ENCODE measurements at regions not wholly inside any gene's neighbourhood (a gene's known extent, or its start where the extent isn't known, plus 50 kb on each side); places are given as distances from the start of the nearest gene placed in this dataset.

- DNase-seq = no peak
These were observed 685.0 kb downstream of the ETS1 start for GRCh38 chr11:127902382-127902781.

GRCh38 chr11:127898422-127899365 is 688.7 kb downstream of the ETS1 start:
- no peak for DNase-seq

GRCh38 chr11:127895776-127896175 is 691.6 kb downstream of the ETS1 start:
- DNase-seq = no peak

- no peak for DNase-seq
These were observed 693.0 kb downstream of the ETS1 start for GRCh38 chr11:127894316-127894715.

- no peak for DNase-seq
These were observed 697.2 kb downstream of the ETS1 start for GRCh38 chr11:127890030-127890615.

GRCh38 chr11:127888386-127888785 is 699.0 kb downstream of the ETS1 start:
- DNase-seq = no peak

- DNase-seq = no peak
These were observed 712.2 kb downstream of the ETS1 start for GRCh38 chr11:127875131-127875530.

- no peak for DNase-seq
These were observed 713.9 kb downstream of the ETS1 start for GRCh38 chr11:127873478-127873877.

GRCh38 chr11:127866109-127866508 is 721.2 kb downstream of the ETS1 start:
- DNase-seq = no peak

GRCh38 chr11:127864861-127865260 is 722.5 kb downstream of the ETS1 start:
- no peak for DNase-seq

GRCh38 chr11:127862406-127862805 is 725.0 kb downstream of the ETS1 start:
- DNase-seq = no peak

- peak; percentile 28 for DNase-seq
These were observed 727.4 kb downstream of the ETS1 start for GRCh38 chr11:127859941-127860354.

GRCh38 chr11:127844876-127845275 is 742.5 kb downstream of the ETS1 start:
- no peak for DNase-seq

GRCh38 chr11:127843483-127844396 is 743.6 kb downstream of the ETS1 start:
- DNase-seq = peak; percentile 48

GRCh38 chr11:127825183-127825582 is 762.2 kb downstream of the ETS1 start:
- no peak for DNase-seq

GRCh38 chr11:127818625-127819024 is 768.7 kb downstream of the ETS1 start:
- DNase-seq = no peak

GRCh38 chr11:127816962-127817361 is 770.4 kb downstream of the ETS1 start:
- DNase-seq = no peak

- DNase-seq = no peak
These were observed 772.0 kb downstream of the ETS1 start for GRCh38 chr11:127815331-127815730.

- no peak for DNase-seq
These were observed 780.9 kb downstream of the ETS1 start for GRCh38 chr11:127806501-127806900.

- no peak for DNase-seq
These were observed 781.6 kb downstream of the ETS1 start for GRCh38 chr11:127805771-127806170.

- DNase-seq = no peak
These were observed 782.5 kb downstream of the ETS1 start for GRCh38 chr11:127804747-127805400.

- DNase-seq = no peak
These were observed 783.6 kb downstream of the ETS1 start for GRCh38 chr11:127803755-127804154.
